ENCODE measurements at regions not wholly inside any gene's neighbourhood (a gene's known extent, or its start where the extent isn't known, plus 50 kb on each side); places are given as distances from the start of the nearest gene placed in this dataset.

- TF ChIP-seq, protein P1, sequence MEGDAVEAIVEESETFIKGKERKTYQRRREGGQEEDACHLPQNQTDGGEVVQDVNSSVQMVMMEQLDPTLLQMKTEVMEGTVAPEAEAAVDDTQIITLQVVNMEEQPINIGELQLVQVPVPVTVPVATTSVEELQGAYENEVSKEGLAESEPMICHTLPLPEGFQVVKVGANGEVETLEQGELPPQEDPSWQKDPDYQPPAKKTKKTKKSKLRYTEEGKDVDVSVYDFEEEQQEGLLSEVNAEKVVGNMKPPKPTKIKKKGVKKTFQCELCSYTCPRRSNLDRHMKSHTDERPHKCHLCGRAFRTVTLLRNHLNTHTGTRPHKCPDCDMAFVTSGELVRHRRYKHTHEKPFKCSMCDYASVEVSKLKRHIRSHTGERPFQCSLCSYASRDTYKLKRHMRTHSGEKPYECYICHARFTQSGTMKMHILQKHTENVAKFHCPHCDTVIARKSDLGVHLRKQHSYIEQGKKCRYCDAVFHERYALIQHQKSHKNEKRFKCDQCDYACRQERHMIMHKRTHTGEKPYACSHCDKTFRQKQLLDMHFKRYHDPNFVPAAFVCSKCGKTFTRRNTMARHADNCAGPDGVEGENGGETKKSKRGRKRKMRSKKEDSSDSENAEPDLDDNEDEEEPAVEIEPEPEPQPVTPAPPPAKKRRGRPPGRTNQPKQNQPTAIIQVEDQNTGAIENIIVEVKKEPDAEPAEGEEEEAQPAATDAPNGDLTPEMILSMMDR (conservative IDR thresholded peaks at IDR 0.05): no peak
- TF ChIP-seq EZH2 (IDR thresholded peaks at IDR 0.05; ENCODE audit: low read depth): no peak
Observed at GRCh38 chr18:76259096-76259495, 235.9 kb downstream of the ZNF516 start.
